Thyroid gland (tissue), 4 donors: ENCODE measurements at regions not wholly inside any gene's neighbourhood (a gene's known extent, or its start where the extent isn't known, plus 50 kb on each side); places are given as distances from the start of the nearest gene placed in this dataset.
A peak's percentile ranks its signal among the peaks of the same experiment; 100 is the strongest.

Experiments used
- POLR2A ChIP-seq, 2 donors: fragments of 450-650 bp; IDR thresholded peaks; one replicate each; pipeline ENCODE4 v1.6.1; 2017; ENCODE audit warnings: antibody characterized with exemption in 2 of 2, mild to moderate bottlenecking in 2 of 2, moderate library complexity in 1 of 2
- TF ChIP-seq, protein P1 (sequence below), 6 experiments: fragments of 200-600 bp in 3 of 6; fragments of 450-650 bp in 3 of 6; sonication (generic) in 3 of 6; IDR thresholded peaks; one replicate each; pipeline ENCODE4 v1.5.1; 2016 to 2019; ENCODE audit warnings: antibody characterized with exemption in 6 of 6, mild to moderate bottlenecking in 2 of 6, inconsistent platforms in 1 of 6, moderate library complexity in 1 of 6

DNA sequence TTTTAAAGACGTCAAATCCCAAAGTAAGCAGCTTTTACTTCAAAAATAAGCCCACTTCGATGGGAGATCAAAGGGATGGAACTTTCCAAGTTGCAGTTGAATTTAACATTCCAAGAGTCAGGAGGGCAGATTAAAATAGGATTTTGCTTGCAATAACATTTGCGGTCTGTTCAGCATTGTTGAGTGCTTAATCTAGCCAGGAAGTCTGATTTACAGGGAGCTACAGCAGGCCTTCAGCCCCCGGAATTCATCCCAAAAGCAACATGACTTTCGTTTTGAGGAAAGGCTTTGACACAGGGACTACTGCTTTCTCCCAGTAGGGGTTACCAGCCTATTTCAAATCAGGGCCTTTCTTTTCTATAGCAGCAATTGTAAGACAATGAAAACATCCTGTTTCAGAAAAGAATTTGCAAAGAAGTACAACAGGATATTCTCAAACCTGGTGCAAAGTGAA lies 279.6 kb upstream of the PITRM1 start:
- no peak for TF ChIP-seq POLR2A (IDR thresholded peaks at IDR 0.05)
- TF ChIP-seq, protein P1, sequence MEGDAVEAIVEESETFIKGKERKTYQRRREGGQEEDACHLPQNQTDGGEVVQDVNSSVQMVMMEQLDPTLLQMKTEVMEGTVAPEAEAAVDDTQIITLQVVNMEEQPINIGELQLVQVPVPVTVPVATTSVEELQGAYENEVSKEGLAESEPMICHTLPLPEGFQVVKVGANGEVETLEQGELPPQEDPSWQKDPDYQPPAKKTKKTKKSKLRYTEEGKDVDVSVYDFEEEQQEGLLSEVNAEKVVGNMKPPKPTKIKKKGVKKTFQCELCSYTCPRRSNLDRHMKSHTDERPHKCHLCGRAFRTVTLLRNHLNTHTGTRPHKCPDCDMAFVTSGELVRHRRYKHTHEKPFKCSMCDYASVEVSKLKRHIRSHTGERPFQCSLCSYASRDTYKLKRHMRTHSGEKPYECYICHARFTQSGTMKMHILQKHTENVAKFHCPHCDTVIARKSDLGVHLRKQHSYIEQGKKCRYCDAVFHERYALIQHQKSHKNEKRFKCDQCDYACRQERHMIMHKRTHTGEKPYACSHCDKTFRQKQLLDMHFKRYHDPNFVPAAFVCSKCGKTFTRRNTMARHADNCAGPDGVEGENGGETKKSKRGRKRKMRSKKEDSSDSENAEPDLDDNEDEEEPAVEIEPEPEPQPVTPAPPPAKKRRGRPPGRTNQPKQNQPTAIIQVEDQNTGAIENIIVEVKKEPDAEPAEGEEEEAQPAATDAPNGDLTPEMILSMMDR (IDR thresholded peaks at IDR 0.05), result peak in 4 of 6 experiments; percentile 37 to 40 (median 38)
